ENCODE measurements at regions not wholly inside any gene's neighbourhood (a gene's known extent, or its start where the extent isn't known, plus 50 kb on each side); places are given as distances from the start of the nearest gene placed in this dataset.

DNA sequence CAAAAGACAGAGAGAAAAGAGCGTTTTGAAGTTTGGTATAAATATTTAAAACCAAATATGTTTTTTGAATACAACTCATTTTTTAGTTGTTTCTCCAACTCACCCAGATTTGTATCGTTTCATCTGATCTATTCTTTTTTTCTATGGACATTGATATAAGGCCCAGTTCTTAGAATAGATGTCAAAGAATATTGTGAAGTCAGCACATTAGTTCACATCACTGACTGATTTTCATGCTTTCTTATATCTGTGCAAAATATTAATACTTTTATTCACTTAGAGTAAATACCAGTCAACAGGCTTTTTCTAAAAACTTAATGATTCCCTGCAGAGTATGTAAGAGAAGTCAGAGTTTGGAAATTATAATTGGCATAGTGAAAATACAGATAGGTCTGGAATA is 254.4 kb upstream of the PTPRD start:
- Histone ChIP-seq H3K79me2 (ENCODE audit: control insufficient read depth, insufficient read depth, low read length) (no peaks in the 10 kb centered on the region), H3K27ac (ENCODE audit: low read length in 2 of 2) (no peak overlapping the region), H3K9me3 (ENCODE audit: control extremely low read depth in 1 of 3, control insufficient read depth in 2 of 3, insufficient read depth in 1 of 3, low read length in 2 of 3) (no peaks in the 10 kb centered on the region), H3K27me3 (replicated peaks in 1 of 4; ENCODE audit: control extremely low read depth in 1 of 4, control insufficient read depth in 3 of 4, insufficient read depth in 4 of 4, low read length in 3 of 4) (no peaks in the 10 kb centered on the region), H3K4me1 (ENCODE audit: control insufficient read depth in 2 of 2, insufficient read depth in 2 of 2, low read length in 2 of 2) (no peaks in the 10 kb centered on the region), H2AFZ (ENCODE audit: insufficient read depth, low read depth, low read length, poor library complexity, severe bottlenecking) (no peak overlapping the region), H4K20me1 (ENCODE audit: control insufficient read depth, insufficient read depth, low read length, poor library complexity, severe bottlenecking) (no peaks in the 10 kb centered on the region), H3K9ac (ENCODE audit: low read length) (no peak overlapping the region), H3K4me3 (ENCODE audit: control extremely low read depth in 1 of 5, extremely low read depth in 1 of 5, insufficient read depth in 1 of 5, low read depth in 2 of 5, low read length in 4 of 5) (no peak overlapping the region), H3K4me2 (replicated peaks; ENCODE audit: low read depth, low read length, poor library complexity, severe bottlenecking) (no peak overlapping the region), H3K36me3 (replicated peaks in 1 of 2; ENCODE audit: control extremely low read depth in 1 of 2, control insufficient read depth in 1 of 2, extremely low read depth in 1 of 2, insufficient read depth in 2 of 2, low read length in 1 of 2) (no peaks in the 10 kb centered on the region)
- ChIA-PET POLR2A (no interaction called here), CTCF (no interaction called here)
- no peak for DNase-seq
- no CpG with 5 or more reads among the region's 2 CpGs for WGBS (ENCODE audit: insufficient coverage)
- no peak for ATAC-seq (ENCODE audit: low read depth)
- no peaks in the 10 kb centered on the region for H3K4me1 Mint-ChIP-seq
- H3K4me3 Mint-ChIP-seq: no peak overlapping the region
- H3K27me3 Mint-ChIP-seq: no peaks in the 10 kb centered on the region
- H3K27ac Mint-ChIP-seq: no peak overlapping the region
- intact Hi-C loops (cut with micrococcal nuclease): loop anchor here (10.0 kb wide), 1 partner anchor 62 kb away; no protein-coding TSS in a partner anchor
- TF ChIP-seq EZH2 (IDR thresholded peaks at IDR 0.05; ENCODE audit: borderline replicate concordance, insufficient read depth, low read depth, low read length, poor library complexity, severe bottlenecking): no peak
- TF ChIP-seq, protein P1, sequence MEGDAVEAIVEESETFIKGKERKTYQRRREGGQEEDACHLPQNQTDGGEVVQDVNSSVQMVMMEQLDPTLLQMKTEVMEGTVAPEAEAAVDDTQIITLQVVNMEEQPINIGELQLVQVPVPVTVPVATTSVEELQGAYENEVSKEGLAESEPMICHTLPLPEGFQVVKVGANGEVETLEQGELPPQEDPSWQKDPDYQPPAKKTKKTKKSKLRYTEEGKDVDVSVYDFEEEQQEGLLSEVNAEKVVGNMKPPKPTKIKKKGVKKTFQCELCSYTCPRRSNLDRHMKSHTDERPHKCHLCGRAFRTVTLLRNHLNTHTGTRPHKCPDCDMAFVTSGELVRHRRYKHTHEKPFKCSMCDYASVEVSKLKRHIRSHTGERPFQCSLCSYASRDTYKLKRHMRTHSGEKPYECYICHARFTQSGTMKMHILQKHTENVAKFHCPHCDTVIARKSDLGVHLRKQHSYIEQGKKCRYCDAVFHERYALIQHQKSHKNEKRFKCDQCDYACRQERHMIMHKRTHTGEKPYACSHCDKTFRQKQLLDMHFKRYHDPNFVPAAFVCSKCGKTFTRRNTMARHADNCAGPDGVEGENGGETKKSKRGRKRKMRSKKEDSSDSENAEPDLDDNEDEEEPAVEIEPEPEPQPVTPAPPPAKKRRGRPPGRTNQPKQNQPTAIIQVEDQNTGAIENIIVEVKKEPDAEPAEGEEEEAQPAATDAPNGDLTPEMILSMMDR (IDR thresholded peaks at IDR 0.05): no peak
- no peaks in the 10 kb centered on the region for H3K9me3 Mint-ChIP-seq (ENCODE audit: insufficient read depth)

DNA sequence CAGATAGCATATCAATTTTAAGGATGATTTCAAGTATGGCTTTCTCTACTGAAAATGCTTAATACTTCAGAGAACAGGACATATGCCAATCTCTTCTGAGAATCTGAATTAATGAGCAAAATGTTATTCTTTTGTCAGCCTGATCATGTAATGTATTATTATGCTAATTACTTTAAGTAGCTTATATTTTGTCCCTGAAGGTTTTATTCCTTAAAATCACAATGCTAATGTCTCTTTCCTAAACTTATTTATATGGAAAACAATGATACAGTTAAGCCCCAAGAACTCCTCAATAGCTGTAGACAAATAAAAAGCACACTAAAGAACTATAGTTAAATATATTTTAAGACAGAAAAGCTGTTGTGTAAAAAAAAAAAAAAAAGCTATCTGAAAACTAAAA is 256.9 kb upstream of the PTPRD start:
- ChIA-PET CTCF (no interaction called here), POLR2A (no interaction called here)
- H3K4me1 Mint-ChIP-seq: no peaks in the 10 kb centered on the region
- Histone ChIP-seq H2AFZ (ENCODE audit: insufficient read depth, low read depth, low read length, poor library complexity, severe bottlenecking) (no peak overlapping the region), H3K27me3 (replicated peaks in 1 of 4; ENCODE audit: control extremely low read depth in 1 of 4, control insufficient read depth in 3 of 4, insufficient read depth in 4 of 4, low read length in 3 of 4) (no peaks in the 10 kb centered on the region), H4K20me1 (ENCODE audit: control insufficient read depth, insufficient read depth, low read length, poor library complexity, severe bottlenecking) (no peaks in the 10 kb centered on the region), H3K9ac (ENCODE audit: low read length) (no peak overlapping the region), H3K79me2 (ENCODE audit: control insufficient read depth, insufficient read depth, low read length) (no peaks in the 10 kb centered on the region), H3K27ac (ENCODE audit: low read length in 2 of 2) (no peak overlapping the region), H3K4me2 (replicated peaks; ENCODE audit: low read depth, low read length, poor library complexity, severe bottlenecking) (no peak overlapping the region), H3K4me3 (ENCODE audit: control extremely low read depth in 1 of 5, extremely low read depth in 1 of 5, insufficient read depth in 1 of 5, low read depth in 2 of 5, low read length in 4 of 5) (no peak overlapping the region), H3K36me3 (replicated peaks in 1 of 2; ENCODE audit: control extremely low read depth in 1 of 2, control insufficient read depth in 1 of 2, extremely low read depth in 1 of 2, insufficient read depth in 2 of 2, low read length in 1 of 2) (no peaks in the 10 kb centered on the region), H3K9me3 (ENCODE audit: control extremely low read depth in 1 of 3, control insufficient read depth in 2 of 3, insufficient read depth in 1 of 3, low read length in 2 of 3) (peaks cover 0 to 4% (median 0%) of the 10 kb centered on the region in 3 donors), H3K4me1 (ENCODE audit: control insufficient read depth in 2 of 2, insufficient read depth in 2 of 2, low read length in 2 of 2) (no peaks in the 10 kb centered on the region)
- DNase-seq (no peak), ATAC-seq (ENCODE audit: low read depth) (no peak)
- TF ChIP-seq EZH2 (IDR thresholded peaks at IDR 0.05; ENCODE audit: borderline replicate concordance, insufficient read depth, low read depth, low read length, poor library complexity, severe bottlenecking): no peak
- TF ChIP-seq, protein P1 (IDR thresholded peaks at IDR 0.05): no peak
- no peak overlapping the region for H3K27ac Mint-ChIP-seq
- no peak overlapping the region for H3K4me3 Mint-ChIP-seq
- H3K9me3 Mint-ChIP-seq (ENCODE audit: insufficient read depth): no peaks in the 10 kb centered on the region
- H3K27me3 Mint-ChIP-seq: no peaks in the 10 kb centered on the region
- intact Hi-C loops (cut with micrococcal nuclease): loop anchor here (10.0 kb wide), 1 partner anchor 65 kb away; no protein-coding TSS in a partner anchor

All from B cell (primary cell).